ENCODE measurements at regions not wholly inside any gene's neighbourhood (a gene's known extent, or its start where the extent isn't known, plus 50 kb on each side); places are given as distances from the start of the nearest gene placed in this dataset.

DNA sequence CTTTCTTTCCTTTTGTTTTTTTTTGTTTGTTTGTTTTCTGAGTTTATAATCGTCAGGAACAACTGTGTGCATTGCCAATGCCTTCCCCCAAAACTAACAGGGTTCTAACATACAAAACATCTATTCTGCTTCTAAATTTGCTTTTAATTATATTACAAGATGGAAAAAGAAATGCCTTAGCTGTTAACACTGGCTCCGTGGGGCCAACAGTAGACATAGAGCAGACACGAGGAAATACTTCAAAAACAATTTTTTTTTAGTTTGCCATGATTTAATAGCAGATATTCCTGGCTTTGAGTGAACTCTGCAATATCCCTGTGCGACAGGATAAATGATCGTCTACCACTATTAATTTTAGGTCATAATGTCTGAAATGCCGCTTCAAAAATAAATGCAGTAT, 153.3 kb upstream of the HNRNPA3 start:
- TF ChIP-seq, protein P1, sequence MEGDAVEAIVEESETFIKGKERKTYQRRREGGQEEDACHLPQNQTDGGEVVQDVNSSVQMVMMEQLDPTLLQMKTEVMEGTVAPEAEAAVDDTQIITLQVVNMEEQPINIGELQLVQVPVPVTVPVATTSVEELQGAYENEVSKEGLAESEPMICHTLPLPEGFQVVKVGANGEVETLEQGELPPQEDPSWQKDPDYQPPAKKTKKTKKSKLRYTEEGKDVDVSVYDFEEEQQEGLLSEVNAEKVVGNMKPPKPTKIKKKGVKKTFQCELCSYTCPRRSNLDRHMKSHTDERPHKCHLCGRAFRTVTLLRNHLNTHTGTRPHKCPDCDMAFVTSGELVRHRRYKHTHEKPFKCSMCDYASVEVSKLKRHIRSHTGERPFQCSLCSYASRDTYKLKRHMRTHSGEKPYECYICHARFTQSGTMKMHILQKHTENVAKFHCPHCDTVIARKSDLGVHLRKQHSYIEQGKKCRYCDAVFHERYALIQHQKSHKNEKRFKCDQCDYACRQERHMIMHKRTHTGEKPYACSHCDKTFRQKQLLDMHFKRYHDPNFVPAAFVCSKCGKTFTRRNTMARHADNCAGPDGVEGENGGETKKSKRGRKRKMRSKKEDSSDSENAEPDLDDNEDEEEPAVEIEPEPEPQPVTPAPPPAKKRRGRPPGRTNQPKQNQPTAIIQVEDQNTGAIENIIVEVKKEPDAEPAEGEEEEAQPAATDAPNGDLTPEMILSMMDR (IDR thresholded peaks at IDR 0.05), result no peak
- TF ChIP-seq POLR2A (IDR thresholded peaks at IDR 0.05) (no peak), EP300 (IDR thresholded peaks at IDR 0.05) (no peak)
